Daoy (cell line): ENCODE measurements at regions not wholly inside any gene's neighbourhood (a gene's known extent, or its start where the extent isn't known, plus 50 kb on each side); places are given as distances from the start of the nearest gene placed in this dataset.
"Not testable (repeated sequence)": the region's sequence is repeated elsewhere in the genome, so short reads cannot be mapped to it uniquely, and the experiment has no call there.

Experiments used
- DNase-seq: peaks from one replicate; pipeline ENCODE4 v3.0.0-alpha.2; 2015; ENCODE audit warnings: low read depth

DNA sequence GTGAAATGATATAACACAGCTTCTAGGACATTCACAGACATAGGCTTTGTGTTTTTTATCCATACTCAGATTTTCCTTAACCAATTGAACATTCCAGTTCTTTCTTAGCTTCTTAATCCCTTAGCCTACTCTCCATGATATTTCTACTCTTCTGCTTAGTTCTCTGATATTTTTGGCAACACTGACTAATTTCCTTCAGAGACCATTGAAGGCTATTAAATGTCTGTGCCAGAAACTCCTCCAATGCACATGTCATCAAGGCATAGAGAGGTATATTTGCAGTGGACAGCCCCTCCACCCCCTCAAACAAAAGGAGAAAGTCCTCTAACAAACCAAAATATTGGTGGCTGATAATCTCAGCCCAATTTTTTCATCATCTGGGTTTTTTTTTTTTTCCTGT, 105.9 kb upstream of the TSC22D2 start:
- DNase-seq: no peak

- peak; percentile 44 for DNase-seq
Observed at GRCh38 chr3:150300852-150301517, 107.1 kb upstream of the TSC22D2 start.

DNA sequence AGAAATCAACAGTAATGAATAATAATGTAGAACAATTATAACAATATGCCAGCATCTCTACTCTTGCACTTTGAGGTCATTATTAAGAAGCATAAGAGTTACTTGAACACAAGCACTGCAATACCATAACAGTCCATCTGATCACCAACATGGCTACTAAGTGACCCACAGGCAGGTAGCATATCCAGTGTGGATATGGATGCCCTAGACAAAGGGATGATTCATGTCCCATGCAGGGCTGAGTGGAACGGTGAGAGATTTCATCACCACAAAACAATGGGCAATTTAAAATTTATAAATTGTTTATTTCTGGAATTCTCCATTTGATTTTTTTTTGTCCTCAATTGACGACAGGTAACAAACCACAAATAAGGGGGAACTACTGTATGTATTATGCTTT, 107.7 kb upstream of the TSC22D2 start:
- DNase-seq: peak; percentile 51

- peak; percentile 67 for DNase-seq
Observed at GRCh38 chr3:150299201-150299600, 108.9 kb upstream of the TSC22D2 start.

DNA sequence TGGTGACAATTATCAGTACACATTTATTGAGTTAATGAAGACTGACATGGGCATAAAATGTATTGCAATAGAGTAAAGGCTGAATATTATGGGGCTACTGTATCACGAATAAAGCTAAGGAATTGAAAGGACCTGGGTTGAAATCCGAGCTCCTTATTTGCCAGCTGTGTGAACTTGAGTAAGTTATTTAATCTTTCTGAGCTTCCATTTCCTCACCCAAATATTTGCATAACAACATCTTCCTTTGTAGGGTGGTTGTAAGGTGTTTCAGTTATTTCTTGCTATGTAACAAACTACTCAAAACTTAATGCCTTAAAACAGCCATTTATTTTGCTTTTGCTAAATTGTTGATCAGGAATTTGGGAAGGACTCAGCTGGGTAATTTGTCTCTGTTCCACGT, 111.1 kb upstream of the TSC22D2 start:
- no peak for DNase-seq

- DNase-seq: no peak
Observed at GRCh38 chr3:150296123-150296735, 111.9 kb upstream of the TSC22D2 start.

GRCh38 chr3:150293401-150294001, 114.6 kb upstream of the TSC22D2 start:
- peak; percentile 26 for DNase-seq

GRCh38 chr3:150292891-150293290, 115.2 kb upstream of the TSC22D2 start:
- peak; percentile 35 for DNase-seq

DNA sequence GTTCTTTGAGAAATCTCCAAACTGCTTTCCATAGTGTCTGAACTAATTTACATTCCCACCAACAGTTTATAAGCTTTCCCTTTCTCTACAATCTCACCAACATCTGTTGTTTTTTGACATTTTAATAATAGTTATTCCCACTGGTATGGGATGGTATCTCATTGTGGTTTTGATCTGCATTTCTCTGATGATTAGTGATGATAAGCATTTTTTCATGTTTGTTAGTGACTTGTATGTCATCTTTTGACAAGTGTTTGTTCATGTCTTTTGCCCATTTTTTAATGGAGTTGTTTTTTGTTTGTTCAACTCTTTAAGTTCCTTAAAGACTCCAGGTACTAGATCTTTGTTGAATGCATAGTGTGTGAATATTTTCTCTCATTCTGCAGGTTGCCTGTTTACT, 116.6 kb upstream of the TSC22D2 start:
- no peak for DNase-seq

GRCh38 chr3:150286390-150287147, 121.5 kb upstream of the TSC22D2 start:
- peak; percentile 54 for DNase-seq

- DNase-seq: no peak
Observed at GRCh38 chr3:150285601-150286000, 122.5 kb upstream of the TSC22D2 start.

GRCh38 chr3:150278843-150279381, 129.2 kb upstream of the TSC22D2 start:
- DNase-seq: no peak

DNA sequence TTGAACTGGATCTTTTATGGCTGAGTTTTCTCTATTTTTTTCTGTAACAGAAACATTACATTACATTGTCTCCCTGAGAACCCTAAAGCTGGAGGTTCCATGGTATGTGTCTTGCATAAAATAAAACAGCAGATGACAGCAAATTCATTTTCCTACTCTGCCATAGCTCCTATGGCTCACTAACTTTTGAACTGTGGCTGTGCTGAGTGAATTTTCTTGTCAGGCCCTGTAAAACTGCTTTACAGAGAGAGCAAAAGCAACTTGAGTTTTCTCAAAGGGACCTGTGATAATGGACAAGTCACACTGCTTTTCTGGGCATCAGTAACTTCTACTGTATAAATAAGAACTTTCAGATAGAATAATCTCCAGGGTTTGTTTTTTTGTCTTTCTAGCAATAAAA, 129.9 kb upstream of the TSC22D2 start:
- no peak for DNase-seq

DNA sequence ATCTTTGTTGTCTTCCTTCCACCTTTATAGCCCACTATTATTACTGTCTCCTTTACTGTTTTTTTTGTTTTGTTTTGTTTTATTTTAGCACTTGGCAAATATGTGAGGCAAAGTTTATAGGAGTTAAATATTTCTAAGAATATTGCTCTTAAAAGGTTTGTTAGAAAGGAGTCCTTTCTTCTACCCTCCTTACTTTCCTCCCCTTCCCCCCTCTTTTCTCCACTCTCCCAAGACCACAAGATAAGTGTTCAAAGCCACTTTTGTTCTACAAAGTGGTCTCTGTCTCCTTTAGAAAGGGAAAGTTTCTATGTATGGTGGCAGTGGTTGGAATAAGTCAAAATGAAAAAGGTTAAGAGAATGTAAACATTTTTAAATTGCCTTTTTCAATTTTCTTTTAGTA, 130.7 kb upstream of the TSC22D2 start:
- DNase-seq: no peak

- DNase-seq: no peak
Observed at GRCh38 chr3:150275941-150276340, 132.2 kb upstream of the TSC22D2 start.

GRCh38 chr3:150274372-150274771, 133.7 kb upstream of the TSC22D2 start:
- no peak for DNase-seq

DNA sequence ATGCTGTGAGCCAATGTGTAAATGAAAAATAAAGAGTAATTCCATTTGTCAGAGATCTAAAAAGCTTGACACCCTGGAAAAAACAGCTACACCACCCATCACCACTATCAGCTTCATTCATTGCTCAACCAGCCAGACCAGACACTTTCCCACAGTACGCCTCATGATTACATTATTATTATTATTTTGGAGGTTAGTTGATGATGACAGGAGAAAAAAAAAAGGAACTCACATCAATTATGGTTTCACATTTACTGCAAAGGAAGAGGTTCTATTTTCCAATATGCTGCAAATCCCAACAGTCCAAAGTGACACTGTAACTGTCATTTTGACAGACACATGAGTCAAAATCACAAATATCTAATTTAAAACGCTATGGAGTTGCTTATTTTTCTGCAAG, 134.7 kb upstream of the TSC22D2 start:
- no peak for DNase-seq

GRCh38 chr3:150271591-150271960, 136.5 kb upstream of the TSC22D2 start:
- no peak for DNase-seq

DNA sequence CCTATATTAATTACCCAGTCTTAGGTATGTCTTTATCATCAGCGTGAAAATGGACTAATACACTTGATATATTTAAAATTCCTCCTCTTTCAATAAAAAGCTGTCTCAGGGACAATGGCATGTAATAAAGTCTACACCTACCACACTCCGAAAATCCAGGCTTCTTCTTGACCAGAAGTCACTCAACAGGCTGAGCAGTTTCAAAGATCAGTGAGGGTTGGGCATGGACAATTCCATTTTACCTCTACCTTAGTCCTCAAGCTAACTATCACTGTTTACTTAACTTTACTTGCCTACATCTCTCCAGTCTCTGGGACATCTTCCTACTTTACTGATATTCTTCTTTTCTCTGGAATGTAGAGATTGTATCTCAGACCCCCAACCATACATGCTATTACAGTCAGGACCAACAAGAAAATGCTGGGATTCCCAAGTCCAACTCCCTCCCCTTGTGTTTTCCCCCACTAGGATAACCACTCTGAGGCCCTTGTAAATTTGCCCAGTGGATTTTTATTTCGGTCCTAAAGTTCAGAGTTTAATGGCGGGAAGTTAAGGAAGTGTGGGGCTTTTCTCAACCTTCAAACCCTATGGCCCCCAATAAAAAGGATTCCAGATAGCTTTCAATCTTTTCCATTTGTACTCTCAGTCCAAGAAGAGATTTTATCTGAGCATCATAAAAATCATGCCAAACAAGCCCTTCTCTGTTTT, 137.1 kb upstream of the TSC22D2 start:
- DNase-seq: no peak

DNA sequence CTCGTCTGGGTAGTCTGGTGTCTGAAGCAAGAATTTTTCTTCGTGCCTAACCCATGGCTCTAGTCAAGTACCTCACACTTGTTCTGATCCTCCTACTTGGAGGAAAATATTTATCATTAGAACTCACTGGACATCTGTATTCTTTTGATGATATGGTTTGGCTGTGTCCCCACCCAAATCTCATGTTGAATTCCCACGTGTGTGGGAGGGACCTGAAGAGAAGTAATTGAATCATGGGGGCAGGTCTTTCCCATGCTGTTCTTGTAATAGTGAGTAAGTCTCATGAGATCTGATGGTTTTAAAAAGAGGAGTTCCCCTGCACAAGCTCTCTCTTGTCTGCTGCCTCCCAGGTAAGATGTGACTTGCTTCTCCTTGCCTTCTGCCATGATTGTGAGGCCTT, 137.7 kb upstream of the TSC22D2 start:
- not testable (repeated sequence) for DNase-seq

DNA sequence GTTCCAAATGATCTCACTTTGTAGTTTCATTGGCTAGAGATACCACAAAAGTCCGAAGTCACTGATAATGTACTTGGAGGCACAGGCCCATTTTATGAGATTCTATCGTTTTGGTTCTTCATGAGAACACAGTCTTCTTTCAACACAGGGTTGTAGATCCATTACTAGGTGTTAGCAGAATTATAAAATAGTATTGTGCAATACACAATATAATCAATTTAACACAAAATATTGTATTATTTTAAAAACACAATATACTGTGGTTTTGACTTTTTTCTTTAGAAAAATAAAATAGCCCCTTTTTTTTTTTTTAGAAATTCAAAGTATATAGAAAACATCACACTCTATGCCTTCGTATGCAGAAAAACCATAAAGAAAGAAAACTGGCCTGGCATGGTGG, 138.6 kb upstream of the TSC22D2 start:
- DNase-seq: no peak
